Calu3 (cell line): ENCODE measurements at regions not wholly inside any gene's neighbourhood (a gene's known extent, or its start where the extent isn't known, plus 50 kb on each side); places are given as distances from the start of the nearest gene placed in this dataset.

Experiments used
- BruUV-seq: library from RNA; stranded (reverse); fragments of 400-500 nt; replicated peaks from 2 replicates; lab custom pipeline; 2021; lab: Mats Ljungman, UMichigan
- CTCF ChIA-PET: fragments of 300-600 bp; sonication (Branson Sonifier 250); formaldehyde crosslinking; loops from one replicate; lab custom pipeline; 2022; ENCODE audit warnings: antibody characterized with exemption; lab: Charles Lee
- DNase-seq: peaks from one replicate; pipeline ENCODE4 v3.0.0; 2022
- H3K27ac Mint-ChIP-seq: one replicate; pipeline ENCODE4 v1.8.0; 2022; ENCODE audit warnings: mixed read lengths; ENCODE audit not compliant: unreplicated experiment
- H3K27me3 Mint-ChIP-seq: one replicate; pipeline ENCODE4 v1.8.0; 2022; ENCODE audit warnings: mixed read lengths; ENCODE audit not compliant: unreplicated experiment
- H3K36me3 Mint-ChIP-seq: one replicate; pipeline ENCODE4 v1.8.0; 2022; ENCODE audit warnings: mild to moderate bottlenecking, moderate library complexity, mixed read lengths; ENCODE audit not compliant: insufficient read depth, unreplicated experiment
- H3K4me1 Mint-ChIP-seq: one replicate; pipeline ENCODE4 v1.8.0; 2022; ENCODE audit warnings: mild to moderate bottlenecking, low read depth, mixed read lengths; ENCODE audit not compliant: unreplicated experiment
- H3K4me3 Mint-ChIP-seq: one replicate; pipeline ENCODE4 v1.8.0; 2022; ENCODE audit warnings: mild to moderate bottlenecking, low read depth, moderate library complexity, mixed read lengths; ENCODE audit not compliant: unreplicated experiment
- H3K9me3 Mint-ChIP-seq: one replicate; pipeline ENCODE4 v1.8.0; 2022; ENCODE audit warnings: low read depth, mixed read lengths; ENCODE audit not compliant: unreplicated experiment
- intact Hi-C: fragments of 100-400 bp; cut with micrococcal nuclease; formaldehyde crosslinking; loops from one replicate; pipeline ENCODE4 v1.10.0; 2022; ENCODE audit not compliant: unreplicated experiment
- TF ChIP-seq, protein P1 (sequence below): fragments of 200-600 bp; IDR thresholded peaks from one replicate; pipeline ENCODE4 v1.8.0; 2022; ENCODE audit warnings: antibody characterized with exemption; ENCODE audit not compliant: unreplicated experiment

DNA sequence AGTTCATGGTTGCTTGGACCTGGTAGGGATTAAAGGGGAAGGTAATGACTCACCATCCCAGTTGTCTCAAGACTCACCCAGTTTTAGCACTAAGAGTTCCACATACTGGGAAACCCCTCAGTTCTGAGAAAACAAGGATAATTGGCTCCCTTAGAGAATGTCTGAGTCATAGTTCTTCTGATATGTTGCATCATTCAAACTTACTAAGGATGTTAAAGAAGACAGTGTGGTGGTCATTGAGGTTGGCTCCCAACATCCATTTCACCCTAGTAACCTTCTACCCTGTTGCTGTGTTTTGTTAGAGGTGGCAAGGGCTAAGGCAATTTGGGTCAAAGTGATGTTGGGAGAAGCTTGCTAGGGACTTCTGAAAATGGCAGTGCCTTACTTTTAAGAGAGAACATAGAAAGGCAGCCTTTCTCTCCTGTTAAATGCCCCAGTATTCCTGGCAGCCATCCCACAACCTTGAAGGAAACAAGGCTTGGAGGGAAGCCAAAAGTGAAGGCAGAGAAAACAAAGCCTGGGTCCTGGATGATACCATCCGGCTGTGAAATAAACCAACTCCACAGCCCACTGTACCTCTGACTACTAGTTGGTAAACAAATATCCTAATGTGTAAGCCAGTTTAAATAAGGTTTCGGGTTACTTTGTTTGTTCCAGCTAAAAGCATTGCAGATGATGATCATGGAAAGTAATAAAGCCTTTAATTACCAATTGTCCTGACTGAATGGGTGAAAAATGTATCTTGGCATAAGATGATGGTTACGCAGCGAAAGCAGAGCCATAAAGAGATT is 80.4 kb upstream of the ADAMTSL1 start:
- peak; percentile 72 for DNase-seq
- CTCF ChIA-PET: no interaction called here
- peaks cover 18% of the 10 kb centered on the region for H3K4me1 Mint-ChIP-seq
- H3K36me3 Mint-ChIP-seq: peaks cover 8% of the 10 kb centered on the region
- intact Hi-C loops: loop anchor here (1.0 to 10.0 kb wide), 4 partner anchors 42 to 125 kb away; no protein-coding TSS in a partner anchor
- H3K4me3 Mint-ChIP-seq: peak overlapping the region; percentile 30
- H3K27ac Mint-ChIP-seq: peak overlapping the region; percentile 79
- TF ChIP-seq, protein P1, sequence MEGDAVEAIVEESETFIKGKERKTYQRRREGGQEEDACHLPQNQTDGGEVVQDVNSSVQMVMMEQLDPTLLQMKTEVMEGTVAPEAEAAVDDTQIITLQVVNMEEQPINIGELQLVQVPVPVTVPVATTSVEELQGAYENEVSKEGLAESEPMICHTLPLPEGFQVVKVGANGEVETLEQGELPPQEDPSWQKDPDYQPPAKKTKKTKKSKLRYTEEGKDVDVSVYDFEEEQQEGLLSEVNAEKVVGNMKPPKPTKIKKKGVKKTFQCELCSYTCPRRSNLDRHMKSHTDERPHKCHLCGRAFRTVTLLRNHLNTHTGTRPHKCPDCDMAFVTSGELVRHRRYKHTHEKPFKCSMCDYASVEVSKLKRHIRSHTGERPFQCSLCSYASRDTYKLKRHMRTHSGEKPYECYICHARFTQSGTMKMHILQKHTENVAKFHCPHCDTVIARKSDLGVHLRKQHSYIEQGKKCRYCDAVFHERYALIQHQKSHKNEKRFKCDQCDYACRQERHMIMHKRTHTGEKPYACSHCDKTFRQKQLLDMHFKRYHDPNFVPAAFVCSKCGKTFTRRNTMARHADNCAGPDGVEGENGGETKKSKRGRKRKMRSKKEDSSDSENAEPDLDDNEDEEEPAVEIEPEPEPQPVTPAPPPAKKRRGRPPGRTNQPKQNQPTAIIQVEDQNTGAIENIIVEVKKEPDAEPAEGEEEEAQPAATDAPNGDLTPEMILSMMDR: no peak
- no peaks in the 10 kb centered on the region for H3K27me3 Mint-ChIP-seq
- H3K9me3 Mint-ChIP-seq: no peaks in the 10 kb centered on the region
- BruUV-seq: no TSS peak

DNA sequence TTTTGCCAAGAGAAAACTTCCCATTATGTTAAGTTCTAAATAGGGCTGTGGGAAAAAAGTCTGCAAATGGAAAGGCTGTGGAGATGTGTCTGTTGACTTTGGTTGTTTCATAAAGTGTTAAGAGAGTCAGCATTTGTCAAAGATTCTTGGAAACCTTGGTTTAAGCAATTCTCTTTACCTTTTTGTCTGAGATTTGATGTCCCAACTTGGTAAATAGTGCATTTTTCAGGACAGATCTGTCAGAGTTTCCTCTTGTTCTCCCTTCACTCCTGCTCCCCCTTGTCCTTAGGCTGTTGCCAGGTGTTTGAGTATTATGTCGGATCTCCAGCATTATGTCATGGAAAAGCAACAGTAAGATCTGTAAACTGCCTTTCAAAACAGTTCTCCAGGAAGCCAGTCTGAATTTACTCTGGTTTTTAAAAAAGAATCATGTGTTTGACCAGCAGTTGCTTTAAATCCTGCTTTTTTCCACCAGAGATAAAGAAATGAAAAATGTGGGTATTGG is 79.1 kb upstream of the ADAMTSL1 start:
- peaks cover 8% of the 10 kb centered on the region for H3K36me3 Mint-ChIP-seq
- peaks cover 18% of the 10 kb centered on the region for H3K4me1 Mint-ChIP-seq
- H3K9me3 Mint-ChIP-seq: no peaks in the 10 kb centered on the region
- TF ChIP-seq, protein P1: no peak
- no peaks in the 10 kb centered on the region for H3K27me3 Mint-ChIP-seq
- intact Hi-C loops: loop anchor here (5.0 to 10.0 kb wide), 2 partner anchors 47 to 60 kb away; no protein-coding TSS in a partner anchor
- BruUV-seq: no TSS peak
- no peak for DNase-seq
- no peak overlapping the region for H3K4me3 Mint-ChIP-seq
- H3K27ac Mint-ChIP-seq: no peak overlapping the region
- CTCF ChIA-PET: interaction anchor here (0.6 kb wide), 1 partner anchor 332 kb away, joined by 3 read pairs; no protein-coding TSS in a partner anchor

DNA sequence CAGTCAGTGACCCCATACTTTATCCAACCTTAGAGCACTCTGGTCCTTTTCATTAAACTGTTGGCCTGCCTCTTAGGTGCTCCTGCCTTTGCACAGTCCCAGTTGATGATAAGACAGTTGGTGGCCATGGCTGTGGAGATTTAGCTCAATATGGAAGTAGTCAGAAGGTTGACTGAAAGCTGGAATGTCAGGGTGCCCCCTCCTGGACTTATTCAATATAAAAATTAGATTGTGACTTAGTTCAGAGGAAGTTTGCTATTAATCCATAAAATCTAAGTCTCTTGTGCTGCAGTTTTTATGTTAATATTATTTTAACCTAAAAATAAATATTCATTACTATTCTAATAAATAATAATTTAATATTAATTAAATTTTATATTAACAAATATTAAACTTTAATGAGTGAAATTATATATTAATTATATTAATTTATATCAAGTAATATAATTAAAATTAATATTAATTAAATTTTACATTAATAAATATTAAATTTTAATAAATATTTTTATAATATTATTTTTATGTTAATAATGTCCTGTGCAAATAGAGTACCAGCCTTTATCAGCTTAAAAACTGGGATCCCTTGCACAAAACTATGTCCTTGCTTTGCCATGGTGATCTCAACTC is 77.7 kb upstream of the ADAMTSL1 start:
- no TSS peak for BruUV-seq
- intact Hi-C loops: loop anchor here (1.0 to 10.0 kb wide), 2 partner anchors 61 to 141 kb away; no protein-coding TSS in a partner anchor
- H3K4me3 Mint-ChIP-seq: no peak overlapping the region
- peaks cover 18% of the 10 kb centered on the region for H3K4me1 Mint-ChIP-seq
- no peak overlapping the region for H3K27ac Mint-ChIP-seq
- H3K27me3 Mint-ChIP-seq: no peaks in the 10 kb centered on the region
- peak; percentile 4 for DNase-seq
- CTCF ChIA-PET: interaction anchor here (1.0 kb wide), 1 partner anchor 141 kb away, joined by 14 read pairs; no protein-coding TSS in a partner anchor
- TF ChIP-seq, protein P1: no peak
- peaks cover 8% of the 10 kb centered on the region for H3K36me3 Mint-ChIP-seq
- H3K9me3 Mint-ChIP-seq: no peaks in the 10 kb centered on the region

DNA sequence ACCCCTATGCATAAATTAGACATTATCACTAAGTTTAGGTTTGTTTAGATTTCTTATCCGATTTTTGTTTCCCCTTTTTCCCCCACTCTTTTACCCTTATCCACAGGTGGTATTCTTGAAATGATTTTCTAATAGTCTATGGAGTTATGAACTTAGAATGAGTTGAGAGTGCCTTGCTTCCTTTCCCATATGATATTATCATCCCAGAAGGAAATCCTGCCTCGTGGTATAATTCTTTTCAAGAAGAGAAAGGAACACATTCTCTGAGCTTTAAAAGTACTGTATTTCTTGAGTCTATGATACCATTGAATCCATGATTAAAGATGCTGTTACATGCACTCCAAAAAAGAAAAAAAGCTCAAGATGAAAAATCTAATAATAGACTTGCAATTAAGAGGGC is 76.9 kb upstream of the ADAMTSL1 start:
- H3K4me3 Mint-ChIP-seq: no peak overlapping the region
- H3K4me1 Mint-ChIP-seq: peaks cover 16% of the 10 kb centered on the region
- no peak overlapping the region for H3K27ac Mint-ChIP-seq
- H3K36me3 Mint-ChIP-seq: peaks cover 8% of the 10 kb centered on the region
- H3K27me3 Mint-ChIP-seq: no peaks in the 10 kb centered on the region
- BruUV-seq: no TSS peak
- DNase-seq: no peak
- H3K9me3 Mint-ChIP-seq: no peaks in the 10 kb centered on the region
- intact Hi-C loops: loop anchor here (10.0 kb wide), 1 partner anchor 62 kb away; no protein-coding TSS in a partner anchor
- CTCF ChIA-PET: no interaction called here
- TF ChIP-seq, protein P1: no peak
